ENCODE measurements at regions not wholly inside any gene's neighbourhood (a gene's known extent, or its start where the extent isn't known, plus 50 kb on each side); places are given as distances from the start of the nearest gene placed in this dataset.

- TF ChIP-seq, protein P1, sequence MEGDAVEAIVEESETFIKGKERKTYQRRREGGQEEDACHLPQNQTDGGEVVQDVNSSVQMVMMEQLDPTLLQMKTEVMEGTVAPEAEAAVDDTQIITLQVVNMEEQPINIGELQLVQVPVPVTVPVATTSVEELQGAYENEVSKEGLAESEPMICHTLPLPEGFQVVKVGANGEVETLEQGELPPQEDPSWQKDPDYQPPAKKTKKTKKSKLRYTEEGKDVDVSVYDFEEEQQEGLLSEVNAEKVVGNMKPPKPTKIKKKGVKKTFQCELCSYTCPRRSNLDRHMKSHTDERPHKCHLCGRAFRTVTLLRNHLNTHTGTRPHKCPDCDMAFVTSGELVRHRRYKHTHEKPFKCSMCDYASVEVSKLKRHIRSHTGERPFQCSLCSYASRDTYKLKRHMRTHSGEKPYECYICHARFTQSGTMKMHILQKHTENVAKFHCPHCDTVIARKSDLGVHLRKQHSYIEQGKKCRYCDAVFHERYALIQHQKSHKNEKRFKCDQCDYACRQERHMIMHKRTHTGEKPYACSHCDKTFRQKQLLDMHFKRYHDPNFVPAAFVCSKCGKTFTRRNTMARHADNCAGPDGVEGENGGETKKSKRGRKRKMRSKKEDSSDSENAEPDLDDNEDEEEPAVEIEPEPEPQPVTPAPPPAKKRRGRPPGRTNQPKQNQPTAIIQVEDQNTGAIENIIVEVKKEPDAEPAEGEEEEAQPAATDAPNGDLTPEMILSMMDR (IDR thresholded peaks at IDR 0.05), result no peak
Observed at GRCh38 chr18:25875551-25876240, 214.7 kb downstream of the SS18 start.

GRCh38 chr18:25873833-25874232 is 216.6 kb downstream of the SS18 start:
- TF ChIP-seq, protein P1 (IDR thresholded peaks at IDR 0.05), result no peak

DNA sequence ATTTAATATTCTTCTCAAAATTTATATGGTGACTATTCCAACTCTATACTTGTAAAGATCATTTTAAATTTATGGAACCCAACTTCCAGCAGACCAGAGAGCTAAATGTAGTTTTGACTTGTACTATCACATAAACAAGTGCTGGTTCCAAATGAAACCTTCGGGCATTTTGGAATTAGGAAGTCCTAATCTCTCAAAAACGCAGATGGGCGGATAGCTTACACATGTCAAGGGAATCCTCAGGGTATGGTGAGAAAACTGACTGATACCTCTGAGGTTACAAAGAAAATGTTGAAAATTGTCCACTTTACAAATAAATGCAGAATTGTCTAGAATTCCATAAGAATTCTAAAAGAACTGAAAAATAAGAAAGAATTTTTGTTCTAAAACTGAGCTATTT is 224.1 kb downstream of the SS18 start:
- TF ChIP-seq, protein P1 (IDR thresholded peaks at IDR 0.05), result no peak

DNA sequence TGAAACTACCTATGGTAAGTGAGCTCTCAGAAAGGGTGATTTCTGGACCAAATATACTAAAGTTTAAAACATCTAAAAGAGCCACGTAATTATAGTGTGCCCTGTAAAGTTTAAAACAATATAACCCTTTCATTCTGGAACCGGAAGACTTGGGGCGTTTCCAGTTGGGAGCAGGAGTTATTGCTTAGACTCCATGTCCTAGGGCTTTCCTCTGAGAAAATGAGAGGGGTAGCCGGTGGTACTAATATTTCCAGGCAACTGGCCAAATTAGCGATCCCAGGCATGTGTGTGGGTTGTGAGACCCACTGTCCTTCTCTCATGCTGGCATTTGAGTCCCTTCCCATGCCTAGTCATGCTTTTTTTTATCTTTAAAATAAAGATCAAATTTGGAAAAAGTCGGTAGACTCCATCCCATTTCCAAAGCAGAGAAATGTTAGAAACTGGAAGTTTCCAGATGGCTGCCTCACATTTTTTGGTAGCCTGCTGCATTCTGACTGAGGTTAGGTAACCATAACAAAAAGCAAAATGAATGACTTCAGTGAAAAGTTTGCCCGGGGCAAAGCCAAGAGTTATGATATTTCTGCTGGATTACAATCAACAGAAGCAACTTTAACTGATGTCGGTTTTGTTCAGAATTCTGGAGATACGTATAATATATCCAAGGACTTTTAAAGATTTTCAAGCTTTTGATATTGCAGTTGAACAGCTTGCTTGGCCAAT is 227.4 kb downstream of the SS18 start:
- TF ChIP-seq, protein P1 (IDR thresholded peaks at IDR 0.05), result no peak

GRCh38 chr18:25853691-25854433 is 236.6 kb downstream of the SS18 start:
- TF ChIP-seq, protein P1 (IDR thresholded peaks at IDR 0.05), result no peak

DNA sequence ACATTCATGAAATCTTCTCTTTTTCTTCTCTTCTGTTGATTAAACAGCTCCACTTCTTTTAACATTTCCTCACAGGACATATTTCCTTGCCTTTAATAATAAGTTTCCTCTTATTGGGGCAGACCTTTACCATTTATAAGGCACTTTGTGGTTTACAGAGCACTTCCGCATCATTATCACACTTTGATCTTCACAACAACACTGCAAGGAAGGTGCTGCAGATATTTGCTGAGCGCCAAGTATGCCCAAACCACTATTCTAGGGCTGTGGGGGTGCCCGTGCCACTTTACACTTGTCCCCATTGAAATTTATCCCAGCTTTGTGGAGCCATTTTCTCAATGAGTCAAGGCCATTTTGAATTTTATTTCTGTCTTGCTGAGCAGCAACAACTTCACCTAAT is 246.6 kb downstream of the SS18 start:
- TF ChIP-seq, protein P1 (IDR thresholded peaks at IDR 0.05), result no peak

- TF ChIP-seq, protein P1 (IDR thresholded peaks at IDR 0.05), result no peak
Observed at GRCh38 chr18:25842665-25843064, 247.7 kb downstream of the SS18 start.
